HG02588 (cell line): ENCODE measurements at regions not wholly inside any gene's neighbourhood (a gene's known extent, or its start where the extent isn't known, plus 50 kb on each side); places are given as distances from the start of the nearest gene placed in this dataset.

Experiments used
- ATAC-seq: cut with Tn5 transposase; IDR thresholded peaks from one replicate; pipeline ENCODE4 v1.9.1; 2021; ENCODE audit warnings: mild to moderate bottlenecking, moderate library complexity; ENCODE audit not compliant: unreplicated experiment

DNA sequence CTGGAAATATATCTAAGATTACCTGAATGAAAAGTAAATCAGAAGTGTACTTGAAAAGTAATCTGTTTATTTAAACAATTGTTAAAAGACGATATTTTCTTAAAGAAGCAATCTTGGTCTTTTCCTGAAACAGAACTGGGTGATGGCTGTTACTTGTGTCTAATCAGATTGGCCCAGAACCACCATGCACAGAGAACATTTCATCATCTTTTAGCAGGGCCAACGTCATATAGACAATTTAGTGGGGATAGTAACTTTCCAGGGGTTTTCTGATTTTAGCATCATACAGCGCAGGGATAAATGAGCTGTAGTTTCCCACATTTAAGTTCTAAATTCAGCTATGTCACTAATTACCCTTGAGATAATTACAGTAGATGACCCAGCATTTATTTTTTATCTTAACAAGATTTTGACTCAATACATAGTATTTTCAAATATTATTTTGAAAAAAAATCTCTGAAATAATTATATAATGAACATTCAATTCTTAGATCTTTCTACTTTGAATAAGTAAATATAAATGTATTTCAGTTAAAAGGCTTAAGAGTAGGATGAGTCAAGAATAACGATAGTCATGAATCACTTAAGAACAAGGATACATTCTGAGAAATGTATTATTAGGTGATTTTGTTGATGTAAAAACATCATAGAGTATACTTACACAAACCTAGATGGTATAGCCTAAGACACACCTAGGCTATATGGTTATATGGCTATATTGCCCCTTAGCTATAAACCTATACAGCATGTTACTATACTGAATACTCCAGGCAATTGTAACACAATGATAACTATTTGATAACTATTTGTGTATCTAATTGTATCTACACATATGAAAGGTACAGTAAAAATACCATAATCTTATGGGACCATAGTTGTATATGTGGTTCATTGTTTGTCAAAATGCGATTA is 103.8 kb upstream of the MME start:
- no peak for ATAC-seq

DNA sequence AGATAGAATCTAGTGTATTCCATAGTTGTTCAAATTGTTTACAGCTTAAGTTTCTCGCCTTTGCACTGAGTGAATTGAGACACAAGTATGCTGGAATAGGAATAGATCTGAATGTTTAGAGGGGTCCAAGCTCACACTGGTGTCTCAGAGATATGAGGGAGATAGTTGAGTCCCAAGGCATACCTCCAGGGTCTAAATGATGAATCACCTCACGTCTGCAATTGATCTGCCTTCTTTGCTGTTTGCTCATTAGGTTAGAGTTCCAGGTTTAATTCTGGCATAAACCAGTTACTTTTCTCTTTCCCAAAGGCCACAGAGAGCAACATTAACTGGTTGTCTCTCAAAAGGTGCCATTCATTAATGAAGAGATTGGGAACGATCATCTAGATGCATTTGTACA is 106.3 kb upstream of the MME start:
- no peak for ATAC-seq

DNA sequence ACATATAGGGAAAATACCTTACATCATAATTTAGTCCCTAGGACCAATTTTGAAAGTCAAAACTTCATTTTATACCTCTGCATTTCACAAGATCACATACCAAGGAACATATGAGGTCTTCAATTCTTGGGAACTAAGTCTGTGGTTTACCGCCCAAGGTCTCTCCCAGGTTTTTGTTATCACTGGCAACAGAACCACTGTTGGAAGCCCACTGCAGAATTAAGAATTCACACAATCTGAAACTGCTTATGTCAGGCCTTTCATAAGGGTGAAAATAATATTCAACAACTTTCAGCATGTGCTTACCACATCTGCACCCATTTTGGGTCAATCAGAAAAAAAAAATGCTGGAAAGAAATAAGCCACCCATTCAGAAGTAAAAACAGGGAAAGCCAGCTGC is 107.2 kb upstream of the MME start:
- ATAC-seq = no peak

DNA sequence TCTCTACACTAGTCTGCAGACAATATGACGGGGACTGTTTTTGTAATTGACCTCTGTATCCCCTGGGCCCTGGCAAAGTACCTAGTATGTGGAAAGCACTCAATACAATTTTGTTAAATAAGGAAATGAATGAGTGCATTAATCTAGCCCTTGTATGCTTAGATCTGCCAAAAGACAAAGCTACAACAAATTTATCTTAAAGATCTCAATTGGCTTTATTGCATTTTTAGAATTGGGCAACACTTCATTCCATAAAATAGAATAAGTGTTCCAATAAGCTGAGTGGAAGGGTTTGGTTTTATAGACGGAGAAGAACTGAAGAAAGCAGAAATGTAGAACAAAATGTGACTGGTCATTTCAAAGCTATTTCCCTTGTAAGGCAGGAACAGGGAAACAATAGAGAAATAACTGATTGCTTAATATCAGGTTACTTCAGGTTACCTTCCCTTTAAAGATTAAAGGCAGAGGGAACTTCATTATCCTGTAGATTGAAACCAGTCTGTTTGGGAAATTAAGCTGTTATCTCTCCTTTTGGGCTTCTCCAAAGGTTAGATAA is 108.3 kb upstream of the MME start:
- ATAC-seq = no peak

DNA sequence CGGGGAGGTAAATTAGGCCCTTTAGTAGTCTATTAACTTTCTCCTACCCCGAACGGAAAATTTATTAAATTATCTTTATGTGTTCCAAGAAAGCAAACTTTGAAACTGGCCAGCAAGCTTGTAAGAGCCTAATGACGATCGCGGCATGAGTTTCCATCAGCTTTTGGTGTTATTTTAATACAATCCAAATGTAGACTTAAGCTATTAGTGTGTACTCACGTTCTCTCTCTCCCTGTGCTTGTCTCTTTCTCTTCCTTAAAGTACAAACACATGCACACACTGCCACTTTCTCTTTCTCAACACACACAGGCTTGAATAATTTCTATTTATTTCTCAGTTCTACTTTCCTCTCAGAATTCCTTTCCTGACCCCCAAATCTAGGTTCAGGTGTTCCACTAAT is 108.8 kb upstream of the MME start:
- no peak for ATAC-seq

DNA sequence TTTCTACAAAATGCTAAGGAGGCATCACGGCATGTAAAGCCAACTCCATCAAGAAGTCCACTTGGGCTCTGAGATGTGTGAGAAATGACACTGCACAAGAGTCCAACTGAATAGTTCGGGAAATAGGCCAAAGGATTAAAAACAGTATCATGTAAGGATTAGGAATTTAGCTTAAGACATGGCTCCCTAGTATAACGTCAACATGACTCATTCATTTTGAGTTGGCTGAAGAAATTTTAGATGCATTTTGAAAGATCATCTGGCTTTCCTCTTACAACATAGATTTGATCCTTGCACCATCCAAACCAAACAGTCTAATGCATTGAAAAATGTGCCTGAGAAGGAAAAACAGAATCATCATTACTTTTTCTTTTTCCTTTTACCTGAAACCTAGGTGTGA is 109.3 kb upstream of the MME start:
- ATAC-seq = no peak

DNA sequence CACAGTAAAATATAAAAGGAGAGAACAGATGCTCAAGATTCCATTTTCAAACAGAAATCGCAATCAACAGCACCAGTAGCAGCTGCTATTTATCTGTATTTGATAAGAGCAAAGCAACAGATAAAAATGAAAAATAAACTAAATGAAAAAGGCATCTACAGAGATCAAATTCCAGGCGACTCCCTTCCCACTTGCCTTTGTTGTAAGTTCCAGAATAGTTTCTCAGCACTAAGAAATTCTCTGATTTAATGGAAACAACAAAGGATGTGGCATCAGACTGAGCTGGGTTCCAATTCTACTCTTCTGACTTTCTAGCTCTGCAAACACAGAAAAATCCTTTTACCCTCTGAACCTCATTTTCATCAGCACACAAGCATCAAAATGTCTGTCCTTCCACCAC is 110.8 kb upstream of the MME start:
- ATAC-seq = no peak

DNA sequence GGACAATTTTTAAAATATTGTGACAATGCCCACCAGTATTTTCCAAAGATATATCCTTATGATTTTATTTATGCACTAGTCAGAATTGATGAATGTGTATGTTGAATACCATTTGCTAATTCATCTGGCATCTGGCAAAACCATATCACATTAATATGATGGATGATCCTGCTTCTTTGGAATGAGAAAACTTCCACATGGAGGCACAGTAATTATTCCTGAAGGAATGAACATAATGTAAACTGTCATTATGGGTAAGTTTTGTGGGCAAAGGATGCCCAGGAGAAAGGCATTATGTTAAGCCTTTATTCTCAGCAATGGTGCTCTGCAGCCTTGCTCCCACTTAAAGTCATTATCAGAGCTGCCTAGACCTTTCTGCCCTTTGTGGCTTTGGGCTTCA is 113.0 kb upstream of the MME start:
- no peak for ATAC-seq

DNA sequence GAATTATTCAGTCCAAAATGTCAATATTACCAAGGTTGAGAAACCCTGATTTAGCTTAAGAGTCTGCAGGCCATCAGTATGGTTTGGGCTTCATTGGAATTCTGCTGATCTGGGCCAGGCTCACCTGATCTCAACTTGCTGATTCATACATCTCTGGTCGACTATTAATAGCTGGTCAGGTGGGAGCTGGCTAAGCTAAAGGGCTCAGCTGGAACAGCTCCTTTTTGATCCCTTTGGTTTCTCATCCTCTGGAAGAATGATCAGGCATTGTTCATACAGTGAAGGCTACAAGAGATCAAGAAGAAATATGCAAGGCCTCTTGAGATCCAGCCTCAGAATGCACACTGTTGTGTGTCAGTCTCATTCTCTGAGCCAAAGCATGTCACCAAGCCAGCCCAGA is 123.3 kb upstream of the MME start:
- no peak for ATAC-seq

DNA sequence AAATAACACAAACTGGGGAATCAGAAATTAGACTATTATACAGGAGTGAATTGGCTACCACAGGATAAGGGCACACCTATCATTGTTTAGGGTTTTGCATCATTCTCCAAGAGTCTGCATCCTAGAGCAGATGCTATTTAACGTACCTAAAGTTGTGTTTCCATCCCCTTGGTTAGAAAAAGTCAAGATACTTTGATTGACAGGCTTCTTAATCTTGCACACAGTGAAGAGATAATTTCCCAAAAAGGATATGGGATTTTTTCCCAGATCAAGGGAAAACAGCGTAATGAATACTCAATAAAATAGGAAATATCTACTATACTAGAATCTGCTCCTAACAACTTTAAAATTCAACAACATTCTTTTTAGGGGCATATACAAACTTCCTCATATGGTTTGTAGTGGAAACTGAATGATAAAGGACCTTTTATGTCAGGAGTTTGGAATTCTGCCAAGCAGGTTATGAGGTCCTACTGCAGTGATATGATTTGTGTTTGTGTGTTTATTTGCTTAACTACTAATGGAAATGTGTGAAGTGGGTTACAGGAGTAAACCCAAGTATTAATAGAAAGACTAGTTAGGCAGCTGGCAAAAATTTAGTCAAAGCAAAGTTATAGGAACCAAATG is 124.1 kb upstream of the MME start:
- ATAC-seq = no peak

DNA sequence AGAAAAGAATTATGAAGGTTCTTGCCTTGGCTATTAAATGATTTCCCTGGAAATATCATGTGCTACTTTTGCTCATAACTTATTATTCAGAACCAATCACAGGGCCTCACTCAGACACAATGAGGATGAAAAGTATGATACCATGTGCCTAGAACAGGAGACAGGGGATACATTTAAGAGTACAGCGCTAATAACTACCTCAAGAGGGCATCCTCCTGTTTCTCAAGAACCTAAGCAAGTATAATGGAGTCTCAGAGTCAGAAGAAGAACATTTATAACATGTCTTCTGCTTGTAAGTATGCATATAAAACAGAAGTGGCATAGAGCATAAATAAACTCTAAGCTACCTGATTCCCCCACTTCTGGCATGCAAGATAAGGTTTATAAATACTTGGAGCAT is 125.4 kb upstream of the MME start:
- ATAC-seq = no peak

DNA sequence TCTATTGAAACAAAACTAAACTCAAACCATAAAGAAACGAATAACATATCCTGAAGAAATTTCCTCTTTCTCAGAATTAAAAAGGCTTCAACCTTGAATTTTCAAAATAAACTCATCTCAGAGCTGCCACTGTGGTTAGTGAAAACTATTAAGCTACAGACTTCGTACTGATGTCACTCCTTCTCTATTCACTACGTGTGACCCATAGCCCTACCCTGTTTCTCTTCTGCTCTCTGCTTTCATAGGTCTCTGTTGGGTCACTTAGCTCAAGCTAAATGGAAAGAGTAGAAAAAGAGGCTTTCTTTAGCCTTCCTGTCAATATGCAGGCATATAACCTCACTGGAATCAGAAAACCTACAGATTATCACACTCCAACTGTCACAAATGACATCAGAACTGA is 126.6 kb upstream of the MME start:
- ATAC-seq = no peak

DNA sequence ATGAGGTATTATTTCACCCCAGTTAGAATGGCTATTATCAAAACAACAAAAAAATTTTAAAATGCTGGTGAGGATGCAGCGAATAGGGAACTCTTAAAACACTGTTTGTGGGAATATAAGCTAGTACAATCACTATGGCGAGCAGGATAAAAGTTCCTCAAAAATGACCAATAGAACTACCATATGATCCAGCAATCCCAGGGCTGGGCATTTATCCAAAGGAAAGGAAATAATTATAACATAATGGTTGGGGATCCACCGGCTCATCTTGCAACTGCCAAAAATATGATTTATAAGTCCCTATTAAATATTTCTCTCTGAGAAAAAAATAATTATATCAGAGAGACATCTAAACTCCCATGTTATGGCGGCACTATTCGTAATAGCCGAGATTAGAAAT is 127.6 kb upstream of the MME start:
- ATAC-seq = no peak

DNA sequence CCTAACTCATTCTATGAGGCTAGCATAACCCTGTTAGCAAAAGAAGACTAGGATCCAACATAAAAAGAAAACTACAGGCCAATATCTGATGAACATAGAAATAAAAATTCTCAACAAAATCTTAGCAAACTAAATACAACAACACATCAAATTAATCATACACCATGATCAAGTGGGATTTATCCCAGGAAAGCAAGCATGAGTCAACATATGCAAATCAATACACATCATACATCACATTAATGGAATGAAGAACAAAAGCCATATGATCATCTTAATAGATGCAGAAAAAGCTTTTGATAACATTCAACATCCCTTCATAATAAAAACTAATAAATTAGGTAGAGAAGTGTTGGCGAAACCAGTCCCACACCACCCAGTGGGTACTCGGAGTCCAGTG is 136.1 kb upstream of the MME start:
- no peak for ATAC-seq

DNA sequence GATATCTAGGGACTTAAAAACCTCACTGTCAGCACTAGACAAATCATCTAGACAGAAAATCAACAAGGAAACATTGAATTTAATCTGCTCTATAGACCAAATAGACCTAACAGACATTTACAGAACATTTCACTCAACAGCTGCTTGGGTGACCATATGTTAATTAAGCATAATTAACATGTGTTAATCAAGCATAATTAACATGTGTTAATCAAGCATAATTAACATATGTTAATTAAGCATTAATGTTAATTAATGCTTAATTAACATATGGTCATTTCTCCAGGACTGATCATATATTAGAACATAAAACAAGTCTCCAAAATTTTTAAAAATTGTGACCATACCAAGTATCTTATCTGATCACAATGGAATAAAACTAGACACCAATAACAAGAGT is 137.3 kb upstream of the MME start:
- no peak for ATAC-seq

DNA sequence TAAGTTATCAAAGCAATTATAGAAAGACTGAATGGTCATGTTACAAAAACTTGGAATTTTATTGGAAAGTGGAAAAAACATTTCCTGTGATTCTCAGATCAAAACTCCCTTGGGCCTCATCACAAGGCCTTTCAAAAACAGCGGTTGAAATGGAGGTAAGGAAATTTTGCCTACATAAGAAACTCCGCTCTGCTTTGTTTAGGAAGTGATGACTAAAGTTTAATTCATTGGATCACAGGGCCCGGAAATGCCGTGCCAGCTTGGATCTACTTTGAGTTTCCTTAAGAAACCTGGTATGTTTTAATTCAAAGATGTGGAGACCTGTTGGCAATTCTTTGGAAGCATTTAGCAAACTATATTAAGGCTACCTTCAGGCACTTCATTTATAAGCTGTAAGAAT is 143.9 kb upstream of the MME start:
- ATAC-seq = no peak

DNA sequence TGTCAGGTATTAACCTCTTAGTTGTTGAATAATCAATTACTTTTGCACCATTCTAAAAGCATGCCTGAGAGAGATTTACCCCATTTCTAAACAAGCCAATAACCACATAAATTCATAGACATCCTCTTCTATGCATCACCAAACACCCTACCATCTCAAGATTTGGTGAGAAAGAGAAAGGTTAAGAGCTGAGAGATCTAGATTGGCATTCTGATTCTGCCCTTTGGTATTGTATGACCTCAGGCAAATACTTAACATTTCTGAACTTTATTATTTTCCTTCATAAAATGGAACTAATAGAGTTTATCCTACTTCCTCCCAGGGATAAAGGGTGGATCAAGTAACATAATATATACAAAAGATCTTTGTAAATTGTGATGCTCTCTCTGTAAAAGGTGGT is 146.5 kb upstream of the MME start:
- ATAC-seq = no peak

DNA sequence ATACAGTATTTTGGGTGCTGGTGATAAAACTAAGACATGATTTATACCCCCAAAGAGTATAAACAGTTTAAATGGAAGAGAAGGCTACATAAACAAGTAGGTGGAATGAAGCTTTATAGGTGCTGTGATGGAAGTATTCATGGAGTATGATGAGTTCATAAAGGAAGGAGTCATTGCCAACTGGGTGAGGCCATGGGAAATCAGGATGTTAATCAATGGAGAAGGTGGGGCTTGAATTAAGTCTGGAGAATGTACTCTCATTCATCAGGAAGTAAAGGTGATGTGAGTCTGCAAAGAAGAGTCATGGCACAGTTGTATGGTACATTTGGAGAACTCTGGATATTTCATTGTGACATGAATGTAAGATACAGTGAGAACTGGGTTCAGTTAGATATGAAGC is 147.5 kb upstream of the MME start:
- ATAC-seq = no peak

DNA sequence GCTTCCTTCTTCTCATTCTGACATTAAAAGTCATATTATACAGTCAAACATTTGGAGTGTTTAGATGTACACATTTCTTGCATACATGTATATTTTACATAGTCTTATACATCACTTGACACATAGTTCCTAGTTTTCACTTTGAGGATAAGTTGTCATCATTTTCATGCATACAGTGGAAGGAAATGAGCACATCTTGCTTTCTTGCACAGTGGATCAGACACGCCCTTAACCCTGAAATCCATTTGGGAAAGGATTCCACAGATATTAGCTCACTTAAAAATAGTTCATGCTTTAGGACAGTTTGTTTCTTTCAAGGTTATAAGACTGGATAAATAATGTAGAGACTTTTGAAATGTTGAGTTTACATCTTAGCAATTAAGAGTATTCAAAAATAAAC is 148.6 kb upstream of the MME start:
- ATAC-seq = no peak

DNA sequence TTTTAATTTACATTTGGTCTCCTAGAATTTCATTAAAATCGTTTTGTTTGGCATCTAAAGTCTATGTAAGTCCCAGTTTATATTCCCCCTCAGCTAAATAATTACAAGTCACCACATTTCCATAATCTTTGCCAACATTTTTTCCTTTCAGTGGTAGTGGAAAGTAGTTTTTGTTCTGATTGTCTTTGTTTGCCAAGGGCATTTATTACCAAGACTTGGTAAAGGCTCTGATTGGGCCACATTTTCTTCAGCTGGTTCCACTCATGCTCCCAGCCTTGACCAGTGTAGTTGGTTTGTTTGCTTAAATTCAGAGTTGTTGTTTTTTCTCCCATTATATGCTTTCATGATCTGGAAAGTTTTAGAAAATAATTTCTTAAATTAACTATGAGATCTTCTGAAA is 153.4 kb upstream of the MME start:
- ATAC-seq = no peak

DNA sequence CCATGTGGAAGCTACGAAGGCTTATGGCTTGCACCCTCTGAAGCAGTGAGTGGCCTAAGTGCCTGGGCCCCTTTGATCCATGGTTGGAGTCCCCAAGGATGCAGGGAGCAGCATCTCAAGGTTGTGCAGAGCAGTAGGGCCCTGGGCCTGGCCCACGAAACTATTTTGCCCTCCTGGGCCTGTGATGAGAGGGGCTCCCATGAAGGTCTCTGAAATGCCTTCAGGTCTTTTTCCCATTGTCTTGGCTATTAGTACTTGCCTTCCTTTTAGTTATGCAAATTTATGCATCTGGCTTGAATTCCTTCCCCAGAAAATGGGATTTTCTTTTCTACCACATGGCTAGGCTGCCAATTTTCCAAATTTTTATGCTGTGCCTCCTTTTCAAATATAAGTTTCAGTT is 158.8 kb upstream of the MME start:
- ATAC-seq = no peak

DNA sequence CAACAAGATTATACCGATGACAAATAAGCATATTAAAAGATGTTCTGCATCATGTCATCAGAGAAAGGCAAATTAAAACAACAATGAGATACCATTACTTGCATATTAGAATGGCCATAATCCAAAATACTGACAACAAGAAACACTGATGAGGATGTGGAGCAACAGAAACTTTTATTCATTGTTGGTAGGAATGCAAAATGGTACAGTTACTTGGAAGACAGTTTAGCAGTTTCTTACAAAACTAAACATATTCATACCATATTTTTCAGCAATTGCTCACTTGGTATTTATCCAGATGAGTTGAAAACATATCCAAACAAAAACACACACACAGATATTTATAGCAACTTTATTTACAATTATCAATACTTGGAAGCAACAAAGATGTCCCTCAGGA is 160.9 kb upstream of the MME start:
- no peak for ATAC-seq
